ENCODE measurements at regions not wholly inside any gene's neighbourhood (a gene's known extent, or its start where the extent isn't known, plus 50 kb on each side); places are given as distances from the start of the nearest gene placed in this dataset.

- TF ChIP-seq CTCF (IDR thresholded peaks at IDR 0.05) (no peak; the same call in 1 of the 2 replicates), POLR2AphosphoS5 (IDR thresholded peaks at IDR 0.05; ENCODE audit: low read depth, low read length) (no peak), SIN3A (IDR thresholded peaks at IDR 0.05; ENCODE audit: borderline replicate concordance, insufficient read depth, low read depth, low read length) (no peak), REST (IDR thresholded peaks at IDR 0.05; ENCODE audit: insufficient read depth in 1 of 2, low read depth in 2 of 2, low read length in 1 of 2) (no peak)
Measured at GRCh38 chr3:188946351-188947240, 225.2 kb upstream of the TPRG1 start.
